ENCODE measurements at regions not wholly inside any gene's neighbourhood (a gene's known extent, or its start where the extent isn't known, plus 50 kb on each side); places are given as distances from the start of the nearest gene placed in this dataset.
A peak's percentile ranks its signal among the peaks of the same experiment; 100 is the strongest.

DNA sequence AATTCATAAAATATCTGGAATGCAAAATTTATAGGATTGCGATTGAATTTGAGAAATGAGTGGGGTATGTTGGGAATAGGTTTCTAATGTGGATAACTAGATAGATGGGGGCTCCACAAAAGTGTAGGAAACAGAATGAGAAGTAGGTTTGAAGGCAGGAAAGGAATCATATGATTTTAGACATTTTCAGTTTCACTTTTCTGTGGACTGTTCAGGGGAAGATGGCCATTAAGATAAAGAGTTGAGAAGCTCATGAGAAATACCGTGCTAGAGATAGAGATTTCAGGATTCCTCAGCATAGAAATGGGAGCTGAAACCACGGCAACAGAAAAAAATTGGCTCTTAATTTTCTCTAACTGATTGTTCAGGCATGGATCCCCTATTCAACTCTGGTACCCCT, 163.4 kb upstream of the CD180 start (continued):
- TF ChIP-seq YY2 (tag by site-specific recombination; IDR thresholded peaks at IDR 0.05) (no peak), ZNF311 (tag by site-specific recombination; IDR thresholded peaks at IDR 0.05; ENCODE audit: borderline replicate concordance) (no peak), ZBTB48 (tag by site-specific recombination; IDR thresholded peaks at IDR 0.05) (no peak), ZNF747 (tag by site-specific recombination; IDR thresholded peaks at IDR 0.05) (no peak), ZNF23 (tag by site-specific recombination; IDR thresholded peaks at IDR 0.05; ENCODE audit: borderline replicate concordance) (no peak), ZNF433 (tag by site-specific recombination; IDR thresholded peaks at IDR 0.05; ENCODE audit: low read depth) (no peak), ZNF580 (tag by site-specific recombination; IDR thresholded peaks at IDR 0.05) (no peak), BCL11A (tag by site-specific recombination; IDR thresholded peaks at IDR 0.05; ENCODE audit: low read depth) (no peak)
- TF ChIP-seq, protein P1, sequence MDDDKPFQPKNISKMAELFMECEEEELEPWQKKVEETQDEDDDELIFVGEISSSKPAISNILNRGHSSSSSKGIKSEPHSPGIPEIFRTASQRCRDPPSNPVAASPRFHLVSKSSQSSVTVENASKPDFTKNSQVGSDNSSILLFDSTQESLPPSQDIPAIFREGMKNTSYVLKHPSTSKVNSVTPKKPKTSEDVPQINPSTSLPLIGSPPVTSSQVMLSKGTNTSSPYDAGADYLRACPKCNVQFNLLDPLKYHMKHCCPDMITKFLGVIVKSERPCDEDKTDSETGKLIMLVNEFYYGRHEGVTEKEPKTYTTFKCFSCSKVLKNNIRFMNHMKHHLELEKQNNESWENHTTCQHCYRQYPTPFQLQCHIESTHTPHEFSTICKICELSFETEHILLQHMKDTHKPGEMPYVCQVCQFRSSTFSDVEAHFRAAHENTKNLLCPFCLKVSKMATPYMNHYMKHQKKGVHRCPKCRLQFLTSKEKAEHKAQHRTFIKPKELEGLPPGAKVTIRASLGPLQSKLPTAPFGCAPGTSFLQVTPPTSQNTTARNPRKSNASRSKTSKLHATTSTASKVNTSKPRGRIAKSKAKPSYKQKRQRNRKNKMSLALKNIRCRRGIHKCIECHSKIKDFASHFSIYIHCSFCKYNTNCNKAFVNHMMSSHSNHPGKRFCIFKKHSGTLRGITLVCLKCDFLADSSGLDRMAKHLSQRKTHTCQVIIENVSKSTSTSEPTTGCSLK (tag by site-specific recombination; IDR thresholded peaks at IDR 0.05): no peak
- TF ChIP-seq, protein P2, sequence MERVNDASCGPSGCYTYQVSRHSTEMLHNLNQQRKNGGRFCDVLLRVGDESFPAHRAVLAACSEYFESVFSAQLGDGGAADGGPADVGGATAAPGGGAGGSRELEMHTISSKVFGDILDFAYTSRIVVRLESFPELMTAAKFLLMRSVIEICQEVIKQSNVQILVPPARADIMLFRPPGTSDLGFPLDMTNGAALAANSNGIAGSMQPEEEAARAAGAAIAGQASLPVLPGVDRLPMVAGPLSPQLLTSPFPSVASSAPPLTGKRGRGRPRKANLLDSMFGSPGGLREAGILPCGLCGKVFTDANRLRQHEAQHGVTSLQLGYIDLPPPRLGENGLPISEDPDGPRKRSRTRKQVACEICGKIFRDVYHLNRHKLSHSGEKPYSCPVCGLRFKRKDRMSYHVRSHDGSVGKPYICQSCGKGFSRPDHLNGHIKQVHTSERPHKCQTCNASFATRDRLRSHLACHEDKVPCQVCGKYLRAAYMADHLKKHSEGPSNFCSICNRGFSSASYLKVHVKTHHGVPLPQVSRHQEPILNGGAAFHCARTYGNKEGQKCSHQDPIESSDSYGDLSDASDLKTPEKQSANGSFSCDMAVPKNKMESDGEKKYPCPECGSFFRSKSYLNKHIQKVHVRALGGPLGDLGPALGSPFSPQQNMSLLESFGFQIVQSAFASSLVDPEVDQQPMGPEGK (tag by site-specific recombination; IDR thresholded peaks at IDR 0.05): no peak

DNA sequence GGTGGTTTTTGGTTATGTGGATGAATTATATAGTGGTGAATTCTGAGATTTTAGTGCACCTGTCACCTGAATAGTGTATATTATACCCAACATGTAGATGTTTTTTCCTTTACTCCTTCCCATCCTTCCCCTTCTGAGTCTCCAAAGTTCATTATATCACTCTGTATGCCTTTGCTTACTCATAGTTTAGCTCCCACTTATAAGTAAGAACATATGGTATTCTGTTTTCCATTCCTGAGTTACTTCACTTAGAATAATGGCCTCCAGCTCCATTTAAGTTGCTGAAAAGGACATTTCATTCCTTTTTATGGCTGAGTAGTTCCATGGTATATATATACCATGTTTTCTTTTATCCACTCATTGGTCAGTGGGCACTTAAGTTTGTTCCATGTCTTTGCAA, 161.6 kb upstream of the CD180 start:
- no peaks in the 10 kb centered on the region for H3K9me3 ChIP-seq (ENCODE audit: control insufficient read depth, insufficient read depth, low read depth, low read length)
- CTCF ChIA-PET: no interaction called here
- no peaks in the 10 kb centered on the region for H3K36me3 ChIP-seq (ENCODE audit: control insufficient read depth in 2 of 2, insufficient read depth in 1 of 2, low read length in 2 of 2)
- no peak for TF ChIP-seq ZNF10 (tag by site-specific recombination; IDR thresholded peaks at IDR 0.05)
- peak; percentile 84; the same call in 1 of the 2 replicates for TF ChIP-seq ZNF211 (tag by site-specific recombination; IDR thresholded peaks at IDR 0.05; ENCODE audit: low read depth)
- POLR2A ChIA-PET: no interaction called here
- H3K27ac ChIP-seq (ENCODE audit: extremely low read depth, low read depth, low read length): no peak overlapping the region
- H3K4me3 ChIP-seq (ENCODE audit: low read depth, low read length): no peak overlapping the region
- H3K4me1 ChIP-seq (ENCODE audit: control insufficient read depth, insufficient read depth, low read length): peaks cover 5% of the 10 kb centered on the region; the same call in 1 of the 2 replicates

DNA sequence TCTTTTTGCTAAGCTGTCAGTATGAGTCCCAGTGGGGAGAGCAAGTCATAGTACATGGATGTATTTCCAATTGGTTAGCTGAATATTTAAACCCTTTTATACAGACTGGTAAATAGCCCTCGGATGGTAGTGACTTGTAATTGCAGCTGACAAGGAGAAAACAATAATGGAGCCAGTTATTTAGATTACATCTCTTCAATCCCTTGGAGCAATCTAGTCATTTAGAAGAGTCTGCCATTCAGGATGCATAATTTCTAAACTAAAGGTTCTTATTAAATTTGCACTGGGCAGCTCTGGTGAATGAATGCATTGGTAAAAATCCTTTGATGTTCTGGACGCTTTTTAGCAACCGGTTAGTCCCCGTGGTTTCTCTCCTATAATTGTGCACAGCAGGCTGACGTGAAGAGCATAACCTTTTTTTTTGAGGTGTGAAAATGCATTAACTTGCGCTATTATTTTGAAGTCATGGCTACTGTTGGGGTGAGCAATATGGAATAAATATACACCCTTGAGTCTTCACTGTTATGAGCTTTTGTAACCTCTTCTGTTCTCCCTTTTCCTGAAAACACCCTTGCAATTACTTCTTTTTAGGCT, 158.6 kb upstream of the CD180 start:
- no peaks in the 10 kb centered on the region; the same call in 1 of the 2 replicates for H3K4me1 ChIP-seq (ENCODE audit: control insufficient read depth, insufficient read depth, low read length)
- H3K4me3 ChIP-seq (ENCODE audit: low read depth, low read length): no peak overlapping the region
- ChIA-PET CTCF (interaction anchor here (0.6 kb wide), 1 partner anchor 540 kb away, joined by 3 read pairs; no protein-coding TSS in a partner anchor), POLR2A (no interaction called here)
- no peak overlapping the region for H3K27ac ChIP-seq (ENCODE audit: extremely low read depth, low read depth, low read length)
- H3K36me3 ChIP-seq (ENCODE audit: control insufficient read depth in 2 of 2, insufficient read depth in 1 of 2, low read length in 2 of 2): no peaks in the 10 kb centered on the region
- no peaks in the 10 kb centered on the region for H3K9me3 ChIP-seq (ENCODE audit: control insufficient read depth, insufficient read depth, low read depth, low read length)
- TF ChIP-seq ZSCAN30 (tag by site-specific recombination; IDR thresholded peaks at IDR 0.05): no peak
- TF ChIP-seq ZNF140 (tag by site-specific recombination; IDR thresholded peaks at IDR 0.05): no peak
- no peak for TF ChIP-seq ZNF658 (tag by site-specific recombination; IDR thresholded peaks at IDR 0.05)
- TF ChIP-seq, protein P1 (tag by site-specific recombination; IDR thresholded peaks at IDR 0.05): no peak
- no peak for TF ChIP-seq ZNF692 (tag by site-specific recombination; IDR thresholded peaks at IDR 0.05)
- no peak for TF ChIP-seq ZNF132 (tag by site-specific recombination; IDR thresholded peaks at IDR 0.05; ENCODE audit: borderline replicate concordance)
- TF ChIP-seq ZBTB48 (tag by site-specific recombination; IDR thresholded peaks at IDR 0.05): no peak
- TF ChIP-seq, protein P3, sequence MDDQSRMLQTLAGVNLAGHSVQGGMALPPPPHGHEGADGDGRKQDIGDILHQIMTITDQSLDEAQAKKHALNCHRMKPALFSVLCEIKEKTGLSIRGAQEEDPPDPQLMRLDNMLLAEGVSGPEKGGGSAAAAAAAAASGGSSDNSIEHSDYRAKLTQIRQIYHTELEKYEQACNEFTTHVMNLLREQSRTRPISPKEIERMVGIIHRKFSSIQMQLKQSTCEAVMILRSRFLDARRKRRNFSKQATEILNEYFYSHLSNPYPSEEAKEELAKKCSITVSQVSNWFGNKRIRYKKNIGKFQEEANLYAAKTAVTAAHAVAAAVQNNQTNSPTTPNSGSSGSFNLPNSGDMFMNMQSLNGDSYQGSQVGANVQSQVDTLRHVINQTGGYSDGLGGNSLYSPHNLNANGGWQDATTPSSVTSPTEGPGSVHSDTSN (CRISPR knock-in tag; IDR thresholded peaks at IDR 0.05): no peak
- no peak for TF ChIP-seq ZNF707 (tag by site-specific recombination; IDR thresholded peaks at IDR 0.05)
- no peak for TF ChIP-seq ZBTB20 (tag by site-specific recombination; IDR thresholded peaks at IDR 0.05)
- no peak for TF ChIP-seq FEZF1 (tag by site-specific recombination; IDR thresholded peaks at IDR 0.05)
- TF ChIP-seq ZNF211 (tag by site-specific recombination; IDR thresholded peaks at IDR 0.05; ENCODE audit: low read depth): no peak

Measured in HEK293 (cell line).